Dedifferentiated amniotic fluid mesenchymal stem cell (primary cell): ENCODE measurements at regions not wholly inside any gene's neighbourhood (a gene's known extent, or its start where the extent isn't known, plus 50 kb on each side); places are given as distances from the start of the nearest gene placed in this dataset.
"Not testable (repeated sequence)": the region's sequence is repeated elsewhere in the genome, so short reads cannot be mapped to it uniquely, and the experiment has no call there.

Experiments used
- DNase-seq: peaks from one replicate; pipeline ENCODE4 v3.0.0-alpha.2; 2016; ENCODE audit errors: extremely low spot score

- DNase-seq: not testable (repeated sequence)
Measured at GRCh38 chr21:9830801-9831200, 690.6 kb upstream of the TPTE start.

- DNase-seq: not testable (repeated sequence)
Measured at GRCh38 chr21:9832751-9833150, 688.6 kb upstream of the TPTE start.

- not testable (repeated sequence) for DNase-seq
Measured at GRCh38 chr21:9836547-9836946, 684.8 kb upstream of the TPTE start.

- DNase-seq: not testable (repeated sequence)
Measured at GRCh38 chr21:9837001-9837400, 684.4 kb upstream of the TPTE start.

- DNase-seq: not testable (repeated sequence)
Measured at GRCh38 chr21:9837526-9837925, 683.9 kb upstream of the TPTE start.

- no peak for DNase-seq
Measured at GRCh38 chr21:9837946-9838737, 683.2 kb upstream of the TPTE start.

- DNase-seq: no peak
Measured at GRCh38 chr21:9838738-9839642, 682.4 kb upstream of the TPTE start.

GRCh38 chr21:9844106-9844505, 677.3 kb upstream of the TPTE start:
- DNase-seq: not testable (repeated sequence)

- DNase-seq: not testable (repeated sequence)
Measured at GRCh38 chr21:9847511-9847910, 673.9 kb upstream of the TPTE start.

GRCh38 chr21:9851166-9851565, 670.2 kb upstream of the TPTE start:
- DNase-seq: not testable (repeated sequence)

GRCh38 chr21:9851695-9852094, 669.7 kb upstream of the TPTE start:
- not testable (repeated sequence) for DNase-seq

GRCh38 chr21:9857563-9857962, 663.8 kb upstream of the TPTE start:
- DNase-seq: not testable (repeated sequence)

GRCh38 chr21:9859865-9860264, 661.5 kb upstream of the TPTE start:
- not testable (repeated sequence) for DNase-seq

GRCh38 chr21:9862456-9862855, 658.9 kb upstream of the TPTE start:
- DNase-seq: not testable (repeated sequence)

- not testable (repeated sequence) for DNase-seq
Measured at GRCh38 chr21:9867815-9868214, 653.6 kb upstream of the TPTE start.

GRCh38 chr21:9873096-9873495, 648.3 kb upstream of the TPTE start:
- DNase-seq: not testable (repeated sequence)

GRCh38 chr21:9874136-9874535, 647.2 kb upstream of the TPTE start:
- DNase-seq: not testable (repeated sequence)

- DNase-seq: not testable (repeated sequence)
Measured at GRCh38 chr21:9881430-9881829, 640.0 kb upstream of the TPTE start.

GRCh38 chr21:9883047-9883446, 638.3 kb upstream of the TPTE start:
- not testable (repeated sequence) for DNase-seq

- not testable (repeated sequence) for DNase-seq
Measured at GRCh38 chr21:9883571-9884282, 637.7 kb upstream of the TPTE start.

GRCh38 chr21:9888500-9888899, 632.9 kb upstream of the TPTE start:
- DNase-seq: not testable (repeated sequence)

GRCh38 chr21:9903579-9903978, 617.8 kb upstream of the TPTE start:
- not testable (repeated sequence) for DNase-seq
